Anterior cingulate cortex (tissue), 58 donors: ENCODE measurements at regions not wholly inside any gene's neighbourhood (a gene's known extent, or its start where the extent isn't known, plus 50 kb on each side); places are given as distances from the start of the nearest gene placed in this dataset.
"Not testable (repeated sequence)": the region's sequence is repeated elsewhere in the genome, so short reads cannot be mapped to it uniquely, and the experiment has no call there.

Experiments
- DNase-seq, 58 donors: peaks; one replicate each; lab custom pipeline; 2025; lab: John Stamatoyannopoulos, UW

- not testable (repeated sequence) for DNase-seq
These were observed 398.7 kb upstream of the SOX5 start for GRCh38 chr12:24348180-24348579.

GRCh38 chr12:24328261-24328660 lies 378.8 kb upstream of the SOX5 start:
- DNase-seq, result no peak

- no peak for DNase-seq
These were observed 375.9 kb upstream of the SOX5 start for GRCh38 chr12:24325331-24325730.

- DNase-seq, result no peak
These were observed 358.4 kb upstream of the SOX5 start for GRCh38 chr12:24307716-24308335.

- DNase-seq, result no peak
These were observed 357.7 kb upstream of the SOX5 start for GRCh38 chr12:24307153-24307552.

- DNase-seq, result no peak
These were observed 356.5 kb upstream of the SOX5 start for GRCh38 chr12:24306001-24306400.

GRCh38 chr12:24304285-24304684 lies 354.8 kb upstream of the SOX5 start:
- no peak for DNase-seq

- no peak for DNase-seq
These were observed 353.2 kb upstream of the SOX5 start for GRCh38 chr12:24302708-24303107.

GRCh38 chr12:24297516-24297915 lies 348.0 kb upstream of the SOX5 start:
- DNase-seq, result peak in 3 of 58 donors; percentile 5 to 24 (median 9)

- DNase-seq, result no peak
These were observed 344.1 kb upstream of the SOX5 start for GRCh38 chr12:24293549-24293948.

- DNase-seq, result no peak
These were observed 338.5 kb upstream of the SOX5 start for GRCh38 chr12:24287963-24288362.

- no peak for DNase-seq
These were observed 336.0 kb upstream of the SOX5 start for GRCh38 chr12:24285448-24285847.

GRCh38 chr12:24281341-24281740 lies 331.9 kb upstream of the SOX5 start:
- DNase-seq, result peak in 1 of 58 donors; percentile 3

- DNase-seq, result no peak
These were observed 330.8 kb upstream of the SOX5 start for GRCh38 chr12:24280056-24280842.

- no peak for DNase-seq
These were observed 329.4 kb upstream of the SOX5 start for GRCh38 chr12:24278832-24279231.

- no peak for DNase-seq
These were observed 321.5 kb upstream of the SOX5 start for GRCh38 chr12:24270965-24271364.

GRCh38 chr12:24270464-24270863 lies 321.0 kb upstream of the SOX5 start:
- no peak for DNase-seq

GRCh38 chr12:24268663-24269186 lies 319.3 kb upstream of the SOX5 start:
- DNase-seq, result no peak

GRCh38 chr12:24266982-24267381 lies 317.5 kb upstream of the SOX5 start:
- no peak for DNase-seq

GRCh38 chr12:24256684-24257083 lies 307.2 kb upstream of the SOX5 start:
- no peak for DNase-seq

- DNase-seq, result peak in 3 of 58 donors; percentile 7 to 19 (median 8)
These were observed 306.6 kb upstream of the SOX5 start for GRCh38 chr12:24255920-24256665.
